ENCODE measurements at regions not wholly inside any gene's neighbourhood (a gene's known extent, or its start where the extent isn't known, plus 50 kb on each side); places are given as distances from the start of the nearest gene placed in this dataset.

GRCh38 chr2:30073523-30073922, 73.3 kb upstream of the YPEL5 start:
- H2AFZ ChIP-seq (ENCODE audit: low read length): no peak overlapping the region
- no peak overlapping the region for H3K9ac ChIP-seq (ENCODE audit: low read length)
- ChIA-PET POLR2A (ENCODE audit: unreplicated experiment) (no interaction called here), CTCF (no interaction called here)
- no peaks in the 10 kb centered on the region for H3F3A ChIP-seq (ENCODE audit: low read length, unreplicated experiment)
- DNase-seq: no peak
- no peak for TF ChIP-seq EZH2 (IDR thresholded peaks at IDR 0.05; ENCODE audit: low read length, unreplicated experiment)
- no peak for TF ChIP-seq EZH2phosphoT487 (IDR thresholded peaks at IDR 0.05; ENCODE audit: borderline replicate concordance, low read length)
- no peak overlapping the region for H3K4me2 ChIP-seq (ENCODE audit: low read length)
- H4K20me1 ChIP-seq (ENCODE audit: low read length): no peaks in the 10 kb centered on the region
- intact Hi-C loops (cut with micrococcal nuclease): loop anchor here (2.0 to 5.0 kb wide), 2 partner anchors 777 to 1116 kb away; no protein-coding TSS in a partner anchor
- no peak for ATAC-seq
- peaks cover 11% of the 10 kb centered on the region; the same call in 1 of the 2 replicates for H3K4me1 ChIP-seq (ENCODE audit: insufficient read depth, low read length)
- no peaks in the 10 kb centered on the region for H3K9me3 ChIP-seq (ENCODE audit: low read length)
- H3K79me2 ChIP-seq (ENCODE audit: low read length): no peaks in the 10 kb centered on the region
- H3K9me2 ChIP-seq (replicated peaks; ENCODE audit: low read length): no peaks in the 10 kb centered on the region
- no TSS peak for BruUV-seq (replicated peaks)
- no peak overlapping the region for H3K4me3 ChIP-seq (ENCODE audit: low read length)
- no peak overlapping the region for H3K27ac ChIP-seq (ENCODE audit: low read length)
- no peaks in the 10 kb centered on the region for H3K36me3 ChIP-seq (ENCODE audit: low read depth, low read length)
- 0 out of 2 replicates have a peak, but pooled peaks cover 7% of the 10 kb centered on the region for H3K27me3 ChIP-seq (ENCODE audit: low read length)

GRCh38 chr2:30074023-30074422, 72.8 kb upstream of the YPEL5 start:
- intact Hi-C loops (cut with micrococcal nuclease): loop anchor here (5.0 kb wide), 1 partner anchor 1117 kb away; no protein-coding TSS in a partner anchor
- BruUV-seq (replicated peaks): no TSS peak
- CTCF ChIA-PET: no interaction called here

GRCh38 chr2:30078521-30078920, 68.3 kb upstream of the YPEL5 start:
- POLR2A ChIA-PET (ENCODE audit: unreplicated experiment): no interaction called here
- no TSS peak for BruUV-seq (replicated peaks)
- CTCF ChIA-PET: no interaction called here

More at GRCh38 chr2:30074023-30074422, 72.8 kb upstream of the YPEL5 start:
- peak; percentile 13 for DNase-seq
- no peak for ATAC-seq
- 0 out of 2 replicates have a peak, but pooled peaks cover 7% of the 10 kb centered on the region for H3K27me3 ChIP-seq (ENCODE audit: low read length)
- no peak overlapping the region for H3K4me3 ChIP-seq (ENCODE audit: low read length)
- H4K20me1 ChIP-seq (ENCODE audit: low read length): no peaks in the 10 kb centered on the region
- H3K9me3 ChIP-seq (ENCODE audit: low read length): no peaks in the 10 kb centered on the region
- TF ChIP-seq EZH2 (IDR thresholded peaks at IDR 0.05; ENCODE audit: low read length, unreplicated experiment) (no peak), EZH2phosphoT487 (IDR thresholded peaks at IDR 0.05; ENCODE audit: borderline replicate concordance, low read length) (no peak), CTCF (conservative IDR thresholded peaks at IDR 0.05; ENCODE audit: low read depth, low read length) (no peak)
- no peak overlapping the region for H3K4me2 ChIP-seq (ENCODE audit: low read length)
- H3K4me1 ChIP-seq (ENCODE audit: insufficient read depth, low read length): peaks cover 11% of the 10 kb centered on the region; the same call in 1 of the 2 replicates
- no peak overlapping the region for H3K27ac ChIP-seq (ENCODE audit: low read length)
- H3F3A ChIP-seq (ENCODE audit: low read length, unreplicated experiment): no peaks in the 10 kb centered on the region
- H3K36me3 ChIP-seq (ENCODE audit: low read depth, low read length): no peaks in the 10 kb centered on the region
- H3K9ac ChIP-seq (ENCODE audit: low read length): no peak overlapping the region
- H3K9me2 ChIP-seq (replicated peaks; ENCODE audit: low read length): no peaks in the 10 kb centered on the region
- no peaks in the 10 kb centered on the region for H3K79me2 ChIP-seq (ENCODE audit: low read length)
- POLR2A ChIA-PET (ENCODE audit: unreplicated experiment): no interaction called here
- H2AFZ ChIP-seq (ENCODE audit: low read length): no peak overlapping the region

More at GRCh38 chr2:30078521-30078920, 68.3 kb upstream of the YPEL5 start:
- Histone ChIP-seq H3K4me1 (ENCODE audit: insufficient read depth, low read length) (no peaks in the 10 kb centered on the region), H3K4me2 (ENCODE audit: low read length) (no peak overlapping the region), H3K4me3 (ENCODE audit: low read length) (no peak overlapping the region), H3K9me2 (replicated peaks; ENCODE audit: low read length) (no peaks in the 10 kb centered on the region), H3K9ac (ENCODE audit: low read length) (no peak overlapping the region), H3K27me3 (ENCODE audit: low read length) (0 out of 2 replicates have a peak, but pooled peaks cover 7% of the 10 kb centered on the region), H3K9me3 (ENCODE audit: low read length) (no peaks in the 10 kb centered on the region), H3K27ac (ENCODE audit: low read length) (no peak overlapping the region), H3K79me2 (ENCODE audit: low read length) (no peaks in the 10 kb centered on the region), H2AFZ (ENCODE audit: low read length) (no peak overlapping the region), H3K36me3 (ENCODE audit: low read depth, low read length) (no peaks in the 10 kb centered on the region), H3F3A (ENCODE audit: low read length, unreplicated experiment) (no peaks in the 10 kb centered on the region), H4K20me1 (ENCODE audit: low read length) (no peaks in the 10 kb centered on the region)
- DNase-seq: no peak
- TF ChIP-seq EZH2phosphoT487 (IDR thresholded peaks at IDR 0.05; ENCODE audit: borderline replicate concordance, low read length) (no peak), EZH2 (IDR thresholded peaks at IDR 0.05; ENCODE audit: low read length, unreplicated experiment) (no peak), CTCF (conservative IDR thresholded peaks at IDR 0.05; ENCODE audit: low read depth, low read length) (no peak; the same call in 1 of the 2 replicates)
- intact Hi-C loops (cut with micrococcal nuclease): loop anchor here (5.0 kb wide), 1 partner anchor 271 kb away; no protein-coding TSS in a partner anchor
- ATAC-seq: no peak

Data from PC-3 (cell line).